Effector memory CD8-positive, alpha-beta T cell (primary cell): ENCODE measurements at regions not wholly inside any gene's neighbourhood (a gene's known extent, or its start where the extent isn't known, plus 50 kb on each side); places are given as distances from the start of the nearest gene placed in this dataset.

Experiments used
- ATAC-seq: fragments of 150-1000 bp; cut with Tn5 transposase; replicated peaks from 2 replicates; pipeline ENCODE4 v1.10.0; 2021; ENCODE audit warnings: mild to moderate bottlenecking, moderate library complexity
- DNase-seq, 3 experiments: peaks; one replicate each; pipeline ENCODE4 v3.0.0; 2021
- H3K27ac Mint-ChIP-seq, 2 donors: one replicate each; pipeline ENCODE4 v1.8.0; 2022; ENCODE audit warnings: mild to moderate bottlenecking in 2 of 2, mixed read lengths in 2 of 2, moderate library complexity in 2 of 2
- H3K27me3 Mint-ChIP-seq, 2 donors: one replicate each; pipeline ENCODE4 v1.8.0; 2022; ENCODE audit warnings: mixed read lengths in 2 of 2
- H3K36me3 Mint-ChIP-seq: one replicate; pipeline ENCODE4 v1.8.0; 2022; ENCODE audit warnings: mild to moderate bottlenecking, moderate library complexity, mixed read lengths; ENCODE audit not compliant: insufficient read depth
- H3K4me1 Mint-ChIP-seq, 2 donors: one replicate each; pipeline ENCODE4 v1.8.0; 2022; ENCODE audit warnings: low read depth in 2 of 2, mixed read lengths in 2 of 2
- H3K4me3 Mint-ChIP-seq, 2 donors: one replicate each; pipeline ENCODE4 v1.8.0; 2022; ENCODE audit warnings: mild to moderate bottlenecking in 2 of 2, mixed read lengths in 2 of 2, moderate library complexity in 2 of 2
- H3K9me3 Mint-ChIP-seq, 2 donors: one replicate each; pipeline ENCODE4 v1.8.0; 2022; ENCODE audit warnings: mixed read lengths in 2 of 2

DNA sequence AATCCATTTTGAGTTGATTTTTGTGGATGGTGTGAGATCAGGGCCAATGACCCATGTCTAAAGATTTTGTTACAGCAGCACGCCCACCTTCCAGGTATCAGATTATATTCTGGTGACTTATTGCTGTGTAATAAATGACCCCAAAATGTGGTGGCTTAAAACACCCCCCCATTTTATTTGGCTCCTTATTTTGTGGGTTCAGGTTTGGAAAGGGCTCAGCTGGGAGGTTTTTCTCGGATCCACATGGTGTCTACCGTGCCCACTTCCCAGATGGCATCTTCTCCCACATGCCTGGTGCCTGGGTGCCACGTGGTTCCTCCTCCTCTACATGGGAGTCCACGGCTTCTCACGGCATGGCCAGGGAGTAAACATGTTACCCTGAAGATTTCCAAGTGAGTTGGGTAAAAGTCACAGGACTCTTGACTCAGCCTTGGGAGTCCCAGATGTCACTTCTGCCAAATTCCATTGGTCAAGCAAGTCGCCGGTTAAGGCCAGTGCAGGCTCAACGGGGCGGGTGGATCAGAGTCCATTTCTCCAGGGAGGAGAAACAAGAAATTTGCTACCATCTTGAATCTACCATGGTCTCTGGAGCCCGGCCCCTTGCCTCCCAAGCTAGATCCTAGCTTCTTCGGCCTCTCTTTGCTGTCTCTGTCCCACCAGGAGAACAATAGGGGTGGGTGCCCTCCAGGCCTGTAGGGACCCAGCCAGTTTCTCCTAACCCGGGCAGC lies 214.3 kb downstream of the KIF26A start:
- Mint-ChIP-seq H3K9me3 (no peaks in the 10 kb centered on the region), H3K4me1 (peaks cover 0 to 2% of the 10 kb centered on the region in 2 donors), H3K36me3 (no peaks in the 10 kb centered on the region), H3K4me3 (no peak overlapping the region), H3K27me3 (peaks cover 13 to 28% of the 10 kb centered on the region in 2 donors), H3K27ac (no peak overlapping the region)
- ATAC-seq, result no peak
- DNase-seq, result no peak

DNA sequence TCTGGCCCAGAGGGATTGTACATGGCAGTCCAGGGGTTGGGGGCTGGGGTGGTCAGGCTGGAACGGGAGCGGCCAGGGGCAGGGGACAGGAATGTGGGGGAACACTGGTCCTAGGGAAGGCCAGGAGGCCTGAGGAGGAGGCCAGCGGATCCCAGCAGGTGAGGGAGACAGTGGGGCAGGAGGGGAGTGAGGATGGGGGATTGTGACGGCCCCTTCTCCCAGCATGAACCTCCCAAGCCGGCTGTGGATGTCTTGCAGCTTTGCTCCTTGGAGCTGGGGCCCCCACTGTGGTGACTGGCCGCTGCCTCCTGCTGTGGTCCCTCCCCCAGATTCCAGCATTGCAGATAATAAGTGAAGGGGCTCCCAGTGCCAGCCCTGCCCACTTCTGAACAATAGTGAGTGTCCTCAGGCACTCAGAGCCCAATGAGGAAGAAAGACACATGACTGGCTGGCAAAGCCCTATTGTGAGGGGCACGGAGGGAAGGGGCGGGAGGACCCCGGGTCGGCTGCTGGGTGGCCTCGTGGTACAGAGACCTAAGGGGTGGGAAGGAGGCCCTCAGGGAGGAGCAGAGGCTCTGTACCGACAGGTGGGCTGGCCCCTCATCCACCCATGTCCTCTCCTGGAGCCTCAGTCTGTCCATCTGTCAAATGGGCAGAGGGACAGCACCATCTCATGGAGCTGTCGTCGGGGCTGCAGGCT lies 215.0 kb downstream of the KIF26A start:
- no peak overlapping the region for H3K4me3 Mint-ChIP-seq
- H3K27me3 Mint-ChIP-seq, result peaks cover 13 to 28% of the 10 kb centered on the region in 2 donors
- H3K9me3 Mint-ChIP-seq, result no peaks in the 10 kb centered on the region
- H3K27ac Mint-ChIP-seq, result no peak overlapping the region
- DNase-seq, result no peak
- no peaks in the 10 kb centered on the region for H3K36me3 Mint-ChIP-seq
- no peak for ATAC-seq
- peaks cover 0 to 2% of the 10 kb centered on the region in 2 donors for H3K4me1 Mint-ChIP-seq

DNA sequence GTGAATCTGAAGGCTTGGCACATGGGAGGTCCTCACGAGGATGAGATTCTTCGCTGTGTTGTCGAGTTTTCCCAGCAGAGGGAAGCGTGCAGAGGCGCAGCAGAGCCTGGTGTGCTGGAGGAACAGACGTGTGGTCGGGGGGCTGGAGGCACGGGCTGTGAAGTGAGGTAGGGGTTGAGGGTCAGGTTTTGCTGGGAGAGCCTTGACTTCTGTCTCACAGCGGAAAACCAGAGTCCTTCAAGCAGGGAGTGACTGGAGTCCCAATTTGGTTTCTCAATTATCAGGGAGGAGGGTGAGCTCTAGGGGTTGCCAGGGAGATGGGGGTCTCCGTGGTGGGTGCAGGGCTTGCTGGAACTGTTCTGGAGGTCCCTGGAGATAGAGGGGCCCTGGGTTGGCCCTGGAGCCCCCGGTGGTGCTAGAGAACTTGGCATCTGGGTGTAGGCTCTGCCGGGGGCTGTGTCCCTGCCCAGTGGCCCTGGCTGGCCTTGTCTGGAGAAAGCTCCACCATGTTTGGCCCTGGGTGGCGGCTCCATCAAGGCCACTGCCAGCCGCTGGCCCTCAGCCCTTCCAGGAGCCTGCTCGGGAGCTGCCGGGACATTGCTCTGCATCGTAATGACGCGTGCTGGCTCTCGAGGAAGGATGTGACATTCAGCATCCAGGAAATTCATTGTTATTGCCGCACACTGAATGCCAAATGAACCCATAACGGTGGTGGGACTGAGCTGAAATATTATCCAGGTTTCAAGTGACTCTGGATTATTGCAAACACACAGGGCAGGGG lies 215.7 kb downstream of the KIF26A start:
- Mint-ChIP-seq H3K27ac (no peak overlapping the region), H3K9me3 (no peaks in the 10 kb centered on the region), H3K4me3 (no peak overlapping the region), H3K36me3 (no peaks in the 10 kb centered on the region), H3K4me1 (peaks cover 0 to 2% of the 10 kb centered on the region in 2 donors), H3K27me3 (peaks cover 13 to 28% of the 10 kb centered on the region in 2 donors)
- DNase-seq (no peak), ATAC-seq (no peak)

DNA sequence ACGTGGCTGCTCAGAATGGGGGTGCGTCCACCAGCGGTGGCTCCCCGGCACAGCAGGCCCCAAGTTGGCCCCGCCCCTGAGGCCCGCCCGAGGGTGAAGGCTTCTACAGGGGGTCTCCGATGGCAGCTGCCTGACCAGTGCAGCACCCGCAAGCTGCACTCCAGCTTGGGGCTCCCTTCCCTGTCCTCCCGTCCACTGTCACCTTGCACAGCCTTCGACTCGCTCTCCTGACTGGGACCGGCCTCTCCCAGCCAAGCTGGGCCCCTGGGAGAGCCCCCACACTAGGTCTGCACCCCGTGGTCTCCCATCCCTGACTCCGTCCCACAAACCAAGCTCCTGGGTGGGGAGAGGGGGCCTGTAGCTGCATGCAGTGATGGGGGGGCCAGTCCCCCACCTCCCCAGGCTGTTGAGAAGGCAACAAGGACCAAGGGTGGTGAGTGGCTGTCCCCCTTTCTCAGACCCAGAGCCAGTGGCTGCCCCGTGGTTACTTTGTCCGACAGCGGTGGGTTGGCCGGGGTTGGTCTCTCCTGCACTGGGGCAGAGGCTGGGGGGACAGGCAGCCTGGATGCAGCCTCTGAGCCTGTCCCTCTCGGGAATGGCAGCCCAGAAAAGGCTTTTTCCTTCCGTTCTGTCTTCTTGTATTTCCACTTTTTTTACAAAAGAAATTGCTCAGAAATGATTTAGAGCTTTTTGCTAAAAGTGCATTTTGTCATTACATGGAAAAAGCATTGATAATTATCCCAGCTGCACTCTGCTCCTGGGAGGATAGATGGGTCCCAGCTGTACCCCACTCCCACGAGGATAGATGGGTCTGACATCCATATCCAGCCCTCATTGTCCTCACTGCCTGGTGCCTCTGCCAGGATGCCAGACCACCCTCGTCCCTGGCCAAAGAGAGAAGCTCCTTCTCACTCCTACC lies 217.0 kb downstream of the KIF26A start:
- Mint-ChIP-seq H3K9me3 (no peaks in the 10 kb centered on the region), H3K4me3 (no peak overlapping the region), H3K36me3 (no peaks in the 10 kb centered on the region), H3K4me1 (peaks cover 0 to 2% of the 10 kb centered on the region in 2 donors), H3K27ac (no peak overlapping the region), H3K27me3 (peaks cover 13 to 28% of the 10 kb centered on the region in 2 donors)
- no peak for ATAC-seq
- DNase-seq, result no peak

DNA sequence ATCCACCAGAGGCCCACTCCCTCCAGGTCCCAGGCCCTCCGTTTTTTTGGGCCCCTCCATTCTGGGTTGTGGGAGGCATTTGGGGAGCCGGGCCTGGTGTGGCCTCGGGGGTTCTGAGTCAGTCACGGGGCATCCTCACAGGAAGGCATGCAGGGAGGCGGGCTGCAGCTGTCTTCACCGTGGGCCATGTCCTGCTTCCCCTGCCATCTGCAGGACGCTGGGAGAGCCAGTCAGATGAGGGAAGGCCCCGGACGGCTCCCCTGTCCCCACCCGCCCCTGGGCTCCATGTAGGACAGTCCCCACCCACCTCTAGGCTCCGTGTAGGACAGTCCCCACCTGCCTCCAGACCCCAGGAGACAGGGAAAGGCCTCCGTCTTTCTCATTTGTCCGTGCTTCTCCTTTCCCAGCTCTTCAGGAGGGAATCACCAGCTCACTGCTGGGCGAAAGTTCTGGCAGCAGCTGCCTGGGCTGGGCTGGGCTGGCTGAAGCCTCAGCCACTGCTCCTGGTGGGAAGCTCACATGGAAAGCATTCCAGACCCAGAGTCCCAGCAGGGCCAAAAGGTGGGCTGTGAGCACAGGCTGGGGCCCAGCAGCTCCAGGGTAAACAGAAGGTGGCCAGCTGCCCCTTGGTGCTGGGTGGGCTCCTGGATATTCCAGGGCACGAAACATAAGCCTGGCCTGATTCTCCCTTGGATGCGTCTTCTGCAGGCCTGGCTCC lies 217.8 kb downstream of the KIF26A start:
- H3K4me3 Mint-ChIP-seq, result no peak overlapping the region
- peaks cover 1% of the 10 kb centered on the region for H3K36me3 Mint-ChIP-seq
- H3K9me3 Mint-ChIP-seq, result no peaks in the 10 kb centered on the region
- H3K27ac Mint-ChIP-seq, result peak overlapping the region in 1 of 2 donors; percentile 60
- DNase-seq (no peak), ATAC-seq (no peak)
- H3K4me1 Mint-ChIP-seq, result peaks cover 0 to 2% of the 10 kb centered on the region in 2 donors
- peaks cover 13 to 28% of the 10 kb centered on the region in 2 donors for H3K27me3 Mint-ChIP-seq

DNA sequence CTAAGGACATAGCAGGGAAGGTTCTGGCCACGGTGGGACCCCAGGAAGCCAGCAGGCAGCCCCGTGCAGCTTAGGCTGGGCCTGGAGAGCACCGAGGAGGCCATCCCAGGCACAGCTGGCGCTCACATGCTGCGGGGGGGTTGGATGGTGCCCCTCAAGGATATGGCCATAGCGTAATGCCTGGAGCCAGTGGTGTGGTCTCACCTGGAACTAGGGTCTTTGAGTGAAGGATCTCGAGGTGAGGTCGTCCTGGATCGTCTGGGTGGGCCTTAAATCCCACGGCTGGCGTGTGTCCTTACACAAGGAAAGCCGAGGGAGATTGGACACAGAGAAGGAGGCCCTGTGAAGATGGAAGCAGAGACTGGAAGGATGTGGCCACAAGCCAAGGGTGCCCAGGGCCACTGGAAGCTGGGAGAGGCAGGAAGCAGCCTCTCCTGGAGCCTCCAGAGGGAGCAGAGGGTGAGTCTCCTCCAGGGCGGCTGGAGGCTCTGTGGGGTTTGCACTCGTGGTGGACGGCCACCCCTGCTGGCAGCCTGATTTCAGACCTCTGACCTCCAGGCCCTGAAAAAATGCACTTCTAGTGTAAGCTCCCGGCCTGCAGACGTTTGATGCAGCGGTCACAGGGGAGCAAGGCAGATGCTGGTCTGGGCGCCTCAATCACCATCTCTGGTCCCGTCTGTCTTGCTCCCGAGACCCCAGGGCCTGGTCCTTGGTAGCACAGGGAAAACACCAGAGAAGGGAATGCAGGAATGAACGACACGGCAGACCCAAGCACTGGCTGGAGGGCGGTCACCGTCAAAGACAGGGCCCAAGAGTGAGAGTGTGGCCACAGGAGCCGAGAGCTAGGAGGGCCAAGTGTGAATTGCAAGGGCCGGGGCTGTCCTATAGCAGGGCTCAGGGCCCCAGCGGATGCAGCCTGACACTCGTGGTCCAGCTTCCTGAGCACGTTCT lies 218.6 kb downstream of the KIF26A start:
- Mint-ChIP-seq H3K36me3 (peaks cover 3% of the 10 kb centered on the region), H3K27me3 (peaks cover 12 to 28% of the 10 kb centered on the region in 2 donors), H3K9me3 (no peaks in the 10 kb centered on the region), H3K4me3 (no peak overlapping the region), H3K27ac (peak overlapping the region in 1 of 2 donors; percentile 60), H3K4me1 (peaks cover 0 to 2% of the 10 kb centered on the region in 2 donors)
- no peak for DNase-seq
- ATAC-seq, result no peak

DNA sequence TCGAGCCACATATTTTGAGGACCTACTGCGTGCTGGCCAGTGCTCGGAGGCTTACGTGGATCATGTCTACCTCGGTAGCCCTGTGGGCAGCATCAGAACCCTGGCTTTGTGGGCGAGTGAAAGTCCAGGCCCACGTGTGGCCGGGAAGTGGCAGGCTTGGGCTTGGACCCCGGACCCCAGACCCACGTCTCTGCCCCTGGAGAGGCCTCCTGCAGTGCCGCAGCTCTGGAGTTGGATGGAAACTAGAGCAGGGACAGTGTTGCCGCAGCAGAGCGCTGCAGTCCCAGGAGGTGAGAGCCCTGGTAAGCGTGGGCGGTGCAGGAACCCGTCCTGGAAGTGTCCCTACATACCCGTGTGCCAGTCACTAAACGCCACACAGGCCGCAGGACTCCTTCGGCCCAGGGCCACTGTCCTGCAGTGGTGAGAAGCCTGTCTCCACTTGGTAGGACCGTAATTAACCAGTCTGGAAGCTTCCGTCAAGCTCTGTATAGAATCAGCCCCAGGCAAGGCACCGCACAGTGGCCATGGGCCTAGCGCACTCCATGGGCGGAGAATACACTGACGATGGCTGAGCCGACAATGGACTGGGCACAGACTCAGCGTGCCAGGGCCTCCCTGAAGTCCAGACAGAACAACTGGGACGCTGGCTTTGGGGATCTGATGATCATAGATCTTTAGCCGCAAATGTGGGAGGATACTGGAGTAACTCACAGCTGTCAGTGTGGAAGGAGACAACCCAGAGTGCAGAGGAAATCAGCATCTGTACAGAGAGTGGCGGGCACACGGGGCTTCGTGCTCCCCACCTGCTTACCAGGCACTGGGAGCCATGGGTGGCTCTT lies 219.5 kb downstream of the KIF26A start:
- Mint-ChIP-seq H3K9me3 (no peaks in the 10 kb centered on the region), H3K36me3 (peaks cover 3% of the 10 kb centered on the region), H3K27me3 (peaks cover 7 to 28% of the 10 kb centered on the region in 2 donors), H3K4me1 (peaks cover 0 to 2% of the 10 kb centered on the region in 2 donors), H3K4me3 (no peak overlapping the region), H3K27ac (peak overlapping the region in 1 of 2 donors; percentile 23)
- no peak for DNase-seq
- no peak for ATAC-seq

DNA sequence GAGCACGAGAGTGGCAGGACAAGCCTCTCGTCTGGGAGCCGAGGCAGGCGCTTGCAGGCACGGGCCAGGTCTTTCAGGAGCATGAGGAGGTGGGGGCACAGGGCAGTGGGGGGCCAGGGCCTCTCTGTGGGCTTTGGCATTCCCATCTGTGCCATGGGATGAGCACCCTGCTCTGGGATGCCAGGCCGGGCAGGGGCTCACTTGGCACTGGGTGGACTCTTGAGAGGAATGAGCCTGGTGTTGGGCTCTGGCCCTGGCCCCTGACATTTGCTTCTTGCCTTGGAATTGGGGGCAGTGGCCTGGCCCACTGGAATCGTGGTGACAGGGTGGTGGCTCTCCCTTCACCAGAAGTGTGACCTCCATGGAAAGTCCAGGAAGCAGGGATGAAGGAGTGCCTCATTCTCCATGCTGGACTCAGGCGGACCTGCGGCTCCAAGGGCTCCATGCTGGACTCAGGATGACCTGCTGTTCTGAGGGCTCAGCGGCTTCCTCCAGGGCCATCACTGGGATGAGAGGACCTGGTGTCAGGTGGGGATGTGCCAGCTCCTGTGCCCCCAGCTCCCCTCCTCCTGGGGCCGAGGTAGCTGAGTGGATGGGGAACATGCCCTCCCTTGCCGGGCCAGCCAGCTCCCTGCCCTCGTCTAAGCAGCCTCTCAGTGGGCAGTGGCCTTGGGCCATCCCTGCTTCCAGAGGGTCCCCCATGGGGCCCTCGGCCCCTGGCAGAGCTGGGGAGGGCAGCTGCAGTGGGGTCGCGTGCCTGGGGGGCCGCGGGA lies 220.3 kb downstream of the KIF26A start:
- Mint-ChIP-seq H3K4me1 (no peaks in the 10 kb centered on the region), H3K9me3 (no peaks in the 10 kb centered on the region), H3K36me3 (peaks cover 3% of the 10 kb centered on the region), H3K4me3 (no peak overlapping the region), H3K27me3 (peaks cover 7 to 20% of the 10 kb centered on the region in 2 donors), H3K27ac (peak overlapping the region in 1 of 2 donors; percentile 23)
- DNase-seq (no peak), ATAC-seq (no peak)

DNA sequence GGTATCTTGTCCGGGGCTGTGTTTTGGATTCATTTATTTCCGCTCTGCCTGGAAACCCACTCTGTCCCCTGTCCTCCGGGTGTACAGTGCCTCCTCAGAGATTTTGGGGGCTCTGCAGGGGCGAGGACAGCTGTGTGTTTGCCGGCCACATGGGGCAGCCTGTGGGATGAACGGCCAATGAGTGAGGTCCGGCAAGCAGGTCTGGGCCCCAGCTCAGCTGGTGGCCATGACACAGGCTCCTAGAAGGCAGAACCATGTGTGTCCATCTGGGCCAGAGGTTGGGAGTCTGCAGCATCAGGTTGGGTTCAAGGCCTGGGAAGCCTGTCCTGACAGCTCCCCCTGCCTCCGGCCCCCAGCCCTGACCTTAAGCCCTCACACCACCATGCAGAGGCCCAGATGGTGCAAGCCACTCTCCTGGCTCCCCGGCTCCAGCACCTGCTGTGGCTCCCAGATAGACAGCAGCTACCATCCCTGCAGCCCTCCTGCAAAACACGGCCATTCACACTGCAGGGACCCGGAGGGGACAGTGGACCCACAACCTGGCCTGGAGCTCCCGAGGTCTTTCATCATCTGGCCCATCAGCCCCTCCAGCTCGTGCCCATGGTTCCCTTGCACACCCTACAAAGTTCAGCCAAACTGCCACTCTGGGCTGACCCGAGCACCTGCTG lies 220.1 kb upstream of the C14orf180 start:
- Mint-ChIP-seq H3K4me1 (peaks cover 0 to 2% of the 10 kb centered on the region in 2 donors), H3K27ac (peak overlapping the region in 1 of 2 donors; percentile 32), H3K4me3 (no peak overlapping the region), H3K36me3 (peaks cover 3% of the 10 kb centered on the region), H3K27me3 (peaks cover 7 to 13% of the 10 kb centered on the region in 2 donors), H3K9me3 (no peaks in the 10 kb centered on the region)
- no peak for ATAC-seq
- DNase-seq, result no peak

DNA sequence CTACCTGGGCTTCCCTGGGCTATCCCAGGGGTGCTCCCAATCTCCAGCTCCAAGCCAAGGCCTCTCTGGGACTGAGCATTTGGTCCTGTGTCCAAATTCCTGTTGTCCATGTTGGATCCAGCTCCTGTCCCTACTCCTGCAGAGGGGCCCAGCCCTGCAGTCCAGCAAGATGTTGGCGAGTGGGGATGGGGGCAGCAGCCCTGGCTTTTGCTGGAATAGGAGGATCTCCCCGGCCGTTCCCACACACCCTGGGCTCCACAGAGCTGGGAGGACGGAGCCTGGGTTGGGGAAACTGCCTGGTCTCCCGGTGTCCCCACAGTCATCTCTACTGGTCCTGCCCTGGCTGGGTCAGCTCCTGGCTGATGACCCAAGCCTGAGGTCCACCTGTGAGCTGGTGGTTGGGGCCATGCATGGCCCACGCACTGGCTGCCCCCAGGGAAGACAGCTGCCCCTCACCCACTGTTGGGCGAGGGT lies 219.6 kb upstream of the C14orf180 start:
- Mint-ChIP-seq H3K27ac (peak overlapping the region in 1 of 2 donors; percentile 32), H3K36me3 (peaks cover 3% of the 10 kb centered on the region), H3K9me3 (no peaks in the 10 kb centered on the region), H3K4me1 (peaks cover 0 to 4% of the 10 kb centered on the region in 2 donors), H3K4me3 (no peak overlapping the region), H3K27me3 (peaks cover 7 to 10% of the 10 kb centered on the region in 2 donors)
- DNase-seq (no peak), ATAC-seq (no peak)
